ENCODE measurements at regions not wholly inside any gene's neighbourhood (a gene's known extent, or its start where the extent isn't known, plus 50 kb on each side); places are given as distances from the start of the nearest gene placed in this dataset.

DNA sequence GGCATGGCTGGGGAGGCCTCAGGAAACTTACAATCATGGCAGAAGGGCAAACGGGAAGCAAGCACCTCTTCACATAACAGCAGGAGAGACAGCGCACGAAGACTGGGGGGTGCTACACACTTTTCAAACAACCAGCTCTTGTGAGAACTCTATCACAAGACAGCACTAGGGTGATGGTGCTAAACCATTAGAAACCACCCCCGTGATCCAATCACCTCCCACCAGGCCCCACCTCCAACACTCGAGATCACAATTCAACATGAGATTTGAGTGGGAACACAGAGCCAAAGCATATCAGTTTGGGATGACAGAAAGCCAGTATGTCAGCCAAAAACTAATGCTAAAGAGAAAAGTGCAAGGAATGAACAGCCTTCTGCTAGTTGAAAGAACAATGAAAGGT is 309.8 kb upstream of the CCDC54 start:
- no peak for DNase-seq (ENCODE audit: low read depth)
- H3K4me3 ChIP-seq (ENCODE audit: low read depth, low read length), result no peak overlapping the region
- TF ChIP-seq, protein P1, sequence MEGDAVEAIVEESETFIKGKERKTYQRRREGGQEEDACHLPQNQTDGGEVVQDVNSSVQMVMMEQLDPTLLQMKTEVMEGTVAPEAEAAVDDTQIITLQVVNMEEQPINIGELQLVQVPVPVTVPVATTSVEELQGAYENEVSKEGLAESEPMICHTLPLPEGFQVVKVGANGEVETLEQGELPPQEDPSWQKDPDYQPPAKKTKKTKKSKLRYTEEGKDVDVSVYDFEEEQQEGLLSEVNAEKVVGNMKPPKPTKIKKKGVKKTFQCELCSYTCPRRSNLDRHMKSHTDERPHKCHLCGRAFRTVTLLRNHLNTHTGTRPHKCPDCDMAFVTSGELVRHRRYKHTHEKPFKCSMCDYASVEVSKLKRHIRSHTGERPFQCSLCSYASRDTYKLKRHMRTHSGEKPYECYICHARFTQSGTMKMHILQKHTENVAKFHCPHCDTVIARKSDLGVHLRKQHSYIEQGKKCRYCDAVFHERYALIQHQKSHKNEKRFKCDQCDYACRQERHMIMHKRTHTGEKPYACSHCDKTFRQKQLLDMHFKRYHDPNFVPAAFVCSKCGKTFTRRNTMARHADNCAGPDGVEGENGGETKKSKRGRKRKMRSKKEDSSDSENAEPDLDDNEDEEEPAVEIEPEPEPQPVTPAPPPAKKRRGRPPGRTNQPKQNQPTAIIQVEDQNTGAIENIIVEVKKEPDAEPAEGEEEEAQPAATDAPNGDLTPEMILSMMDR (conservative IDR thresholded peaks at IDR 0.05; ENCODE audit: low read depth, low read length), result no peak

GRCh38 chr3:107068980-107069379 is 308.3 kb upstream of the CCDC54 start:
- H3K4me3 ChIP-seq (ENCODE audit: low read depth, low read length), result no peak overlapping the region
- DNase-seq (ENCODE audit: low read depth), result no peak
- TF ChIP-seq, protein P1 (conservative IDR thresholded peaks at IDR 0.05; ENCODE audit: low read depth, low read length), result no peak

DNA sequence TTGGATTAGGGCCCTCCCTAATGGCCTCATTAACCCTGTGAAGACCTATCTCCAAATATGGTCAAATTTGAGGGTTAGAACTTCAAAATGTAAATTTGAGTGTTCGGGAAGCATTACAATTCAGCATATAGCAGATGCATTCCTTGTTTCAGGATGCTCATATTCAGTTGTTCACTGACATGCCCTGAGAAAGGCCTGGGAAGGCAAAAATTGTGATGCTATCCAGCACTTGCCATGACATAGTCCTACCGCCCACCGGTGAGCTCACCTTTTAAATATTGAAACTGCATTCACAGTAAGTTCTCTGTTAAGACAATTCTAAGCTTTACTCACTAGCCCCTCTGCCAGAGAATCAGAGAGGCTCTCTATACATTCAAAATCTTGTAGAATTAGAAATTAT is 300.3 kb upstream of the CCDC54 start:
- TF ChIP-seq, protein P1 (conservative IDR thresholded peaks at IDR 0.05; ENCODE audit: low read depth, low read length), result no peak
- no peak for DNase-seq (ENCODE audit: low read depth)
- H3K4me3 ChIP-seq (ENCODE audit: low read depth, low read length), result no peak overlapping the region

DNA sequence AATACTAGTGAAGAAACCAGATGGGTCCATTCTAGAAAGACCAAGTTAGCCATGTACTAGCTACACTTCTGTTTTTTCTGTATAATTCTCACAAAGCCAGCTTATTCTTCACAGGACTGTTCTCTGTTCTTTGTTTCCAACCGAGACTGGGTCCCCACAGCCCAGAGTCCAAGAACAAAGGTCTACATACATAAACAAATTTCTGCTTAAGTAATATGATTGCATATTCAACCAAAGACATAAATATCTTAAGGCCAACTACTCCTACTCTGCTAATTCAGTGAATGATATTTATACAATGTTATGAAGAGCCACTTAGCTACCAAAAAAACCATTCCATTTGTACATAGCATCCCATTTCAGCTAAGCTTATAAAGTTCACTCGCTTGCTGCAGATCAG is 299.8 kb upstream of the CCDC54 start:
- TF ChIP-seq, protein P1 (conservative IDR thresholded peaks at IDR 0.05; ENCODE audit: low read depth, low read length), result no peak
- DNase-seq (ENCODE audit: low read depth), result no peak
- H3K4me3 ChIP-seq (ENCODE audit: low read depth, low read length), result no peak overlapping the region

- no peak overlapping the region for H3K4me3 ChIP-seq (ENCODE audit: low read depth, low read length)
- TF ChIP-seq, protein P1 (conservative IDR thresholded peaks at IDR 0.05; ENCODE audit: low read depth, low read length), result no peak
- DNase-seq (ENCODE audit: low read depth), result no peak
Measured at GRCh38 chr3:107082527-107082926, 294.7 kb upstream of the CCDC54 start.

GRCh38 chr3:107085261-107085660 is 292.0 kb upstream of the CCDC54 start:
- no peak overlapping the region for H3K4me3 ChIP-seq (ENCODE audit: low read depth, low read length)
- TF ChIP-seq, protein P1 (conservative IDR thresholded peaks at IDR 0.05; ENCODE audit: low read depth, low read length), result no peak
- no peak for DNase-seq (ENCODE audit: low read depth)

DNA sequence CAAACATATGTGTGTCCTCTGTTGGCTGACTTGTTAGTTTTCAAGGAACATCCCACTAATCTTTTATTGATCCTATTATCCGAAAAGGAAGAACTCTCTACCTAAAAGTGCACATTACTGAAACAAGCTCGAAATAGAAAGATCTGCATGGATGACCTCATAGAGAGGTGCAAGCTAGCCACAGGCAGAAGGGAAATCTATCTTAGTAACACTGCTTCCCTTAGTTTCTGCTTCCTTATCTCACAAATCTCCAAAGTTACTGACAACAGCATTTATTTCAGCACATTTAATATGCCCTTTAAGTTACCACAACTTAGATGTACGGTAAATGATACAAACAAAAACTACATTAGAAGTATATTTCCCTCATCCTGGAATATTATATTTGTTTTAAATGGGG is 285.1 kb upstream of the CCDC54 start:
- TF ChIP-seq, protein P1 (conservative IDR thresholded peaks at IDR 0.05; ENCODE audit: low read depth, low read length), result no peak
- H3K4me3 ChIP-seq (ENCODE audit: low read depth, low read length), result no peak overlapping the region
- no peak for DNase-seq (ENCODE audit: low read depth)
